GM12875 (cell line): ENCODE measurements at regions not wholly inside any gene's neighbourhood (a gene's known extent, or its start where the extent isn't known, plus 50 kb on each side); places are given as distances from the start of the nearest gene placed in this dataset.
"Not testable (repeated sequence)": the region's sequence is repeated elsewhere in the genome, so short reads cannot be mapped to it uniquely, and the experiment has no call there.

ENCODE experiments used
- H3K4me3 ChIP-seq: one replicate; pipeline ENCODE4 v1.5.1; 2011; ENCODE audit warnings: low read depth, low read length, control low read depth
- CTCF ChIP-seq: IDR thresholded peaks from 2 replicates; pipeline ENCODE4 v1.5.1; 2011; ENCODE audit warnings: low read depth, mild to moderate bottlenecking, control low read depth, inconsistent platforms, low read length, moderate library complexity, borderline replicate concordance; ENCODE audit not compliant: insufficient read depth

- no peak for TF ChIP-seq CTCF
These were observed 66.0 kb upstream of the FAT1 start for GRCh38 chr4:186789651-186790050.

GRCh38 chr4:186790630-186791029 lies 67.0 kb upstream of the FAT1 start:
- no peak overlapping the region for H3K4me3 ChIP-seq
- TF ChIP-seq CTCF = no peak

More at GRCh38 chr4:186789651-186790050, 66.0 kb upstream of the FAT1 start:
- H3K4me3 ChIP-seq = no peak overlapping the region

- TF ChIP-seq CTCF = no peak
- no peak overlapping the region for H3K4me3 ChIP-seq
These were observed 69.2 kb upstream of the FAT1 start for GRCh38 chr4:186792728-186793366.

- TF ChIP-seq CTCF = no peak
- H3K4me3 ChIP-seq = no peak overlapping the region
These were observed 75.4 kb upstream of the FAT1 start for GRCh38 chr4:186798951-186799659.

GRCh38 chr4:186805020-186805820 lies 81.6 kb upstream of the FAT1 start:
- TF ChIP-seq CTCF = no peak
- no peak overlapping the region for H3K4me3 ChIP-seq

- not testable (repeated sequence) for H3K4me3 ChIP-seq
These were observed 82.3 kb upstream of the FAT1 start for GRCh38 chr4:186805917-186806316.

- no peak for TF ChIP-seq CTCF
- no peak overlapping the region for H3K4me3 ChIP-seq
These were observed 83.2 kb upstream of the FAT1 start for GRCh38 chr4:186806679-186807421.
